GM23338 (cell line): ENCODE measurements at regions not wholly inside any gene's neighbourhood (a gene's known extent, or its start where the extent isn't known, plus 50 kb on each side); places are given as distances from the start of the nearest gene placed in this dataset.

Experiments
- ATAC-seq: fragments of 200-7000 bp; cut with Tn5 transposase; 3 replicates; pipeline ENCODE4 v1.9.1; 2020
- DNase-seq: peaks from one replicate; pipeline ENCODE4 v3.0.0-alpha.2; 2015; ENCODE audit warnings: low spot score
- H2AFZ ChIP-seq: fragments of 200-600 bp; sonication (generic); 2 replicates; pipeline ENCODE4 v1.8.0; 2016; ENCODE audit warnings: antibody characterized with exemption, mild to moderate bottlenecking, moderate library complexity
- H3F3A ChIP-seq: fragments of 200-600 bp; sonication (generic); replicated peaks from 2 replicates; pipeline ENCODE4 v1.8.0; 2017; ENCODE audit warnings: antibody characterized with exemption, mixed run types, low read depth
- H3K27ac ChIP-seq: fragments of 200-600 bp; sonication (generic); 2 replicates; pipeline ENCODE4 v1.6.1; 2016; ENCODE audit warnings: low read depth
- H3K27me3 ChIP-seq: fragments of 200-600 bp; sonication (generic); 2 replicates; pipeline ENCODE4 v1.8.0; 2016; ENCODE audit warnings: mild to moderate bottlenecking, mixed run types, moderate library complexity; ENCODE audit not compliant: insufficient read depth
- H3K36me3 ChIP-seq: fragments of 200-600 bp; sonication (generic); 2 replicates; pipeline ENCODE4 v1.8.0; 2016; ENCODE audit warnings: mild to moderate bottlenecking; ENCODE audit not compliant: insufficient read depth
- H3K4me1 ChIP-seq: fragments of 200-600 bp; sonication (generic); 2 replicates; pipeline ENCODE4 v1.8.0; 2016; ENCODE audit warnings: mild to moderate bottlenecking, moderate library complexity; ENCODE audit not compliant: insufficient read depth
- H3K4me2 ChIP-seq: fragments of 200-600 bp; sonication (generic); 2 replicates; pipeline ENCODE4 v1.7.1; 2017; ENCODE audit warnings: mixed run types
- H3K4me3 ChIP-seq: fragments of 200-600 bp; sonication (generic); 2 replicates; pipeline ENCODE4 v1.6.1; 2016; ENCODE audit warnings: mixed run types
- H3K79me2 ChIP-seq: fragments of 200-600 bp; sonication (generic); replicated peaks from 2 replicates; pipeline ENCODE4 v1.8.0; 2017; ENCODE audit warnings: mild to moderate bottlenecking; ENCODE audit not compliant: insufficient read depth
- H3K9me2 ChIP-seq: fragments of 200-600 bp; sonication (generic); 2 replicates; pipeline ENCODE4 v1.8.0; 2017; ENCODE audit not compliant: insufficient read depth
- H4K20me1 ChIP-seq: fragments of 200-600 bp; sonication (generic); replicated peaks from 2 replicates; pipeline ENCODE4 v1.8.0; 2017; ENCODE audit warnings: mild to moderate bottlenecking; ENCODE audit not compliant: insufficient read depth
- H3K27ac Mint-ChIP-seq: 2 replicates; pipeline ENCODE4 v1.8.0; 2020; ENCODE audit warnings: inconsistent platforms, mild to moderate bottlenecking, moderate library complexity, mixed read lengths
- H3K27me3 Mint-ChIP-seq: 3 replicates; pipeline ENCODE4 v1.8.0; 2022; ENCODE audit warnings: low read depth, mild to moderate bottlenecking, moderate library complexity, mixed read lengths, inconsistent platforms; ENCODE audit not compliant: insufficient read depth, poor library complexity
- H3K36me3 Mint-ChIP-seq: 3 replicates; pipeline ENCODE4 v1.8.0; 2021; ENCODE audit warnings: low read depth, mild to moderate bottlenecking, inconsistent platforms, moderate library complexity, mixed read lengths
- H3K4me1 Mint-ChIP-seq: 3 replicates; pipeline ENCODE4 v1.8.0; 2020; ENCODE audit warnings: mild to moderate bottlenecking, inconsistent platforms, mixed read lengths
- H3K4me3 Mint-ChIP-seq: 3 replicates; pipeline ENCODE4 v1.8.0; 2021; ENCODE audit warnings: moderate library complexity, mild to moderate bottlenecking, inconsistent platforms, mixed read lengths
- H3K9me3 Mint-ChIP-seq: 3 replicates; pipeline ENCODE4 v1.8.0; 2020; ENCODE audit warnings: moderate library complexity, mild to moderate bottlenecking, inconsistent platforms, mixed read lengths
- CREB1 ChIP-seq: fragments of 250-450 bp; sonication (Bioruptor Pico); IDR thresholded peaks from 2 replicates; pipeline ENCODE4 v1.5.0; 2020; ENCODE audit warnings: low read depth, mild to moderate bottlenecking, moderate library complexity
- CTCF ChIP-seq, 2 experiments: fragments of 200-600 bp in 1 of 2; sonication (generic) in 1 of 2; conservative IDR thresholded peaks; 2 replicates each; pipeline versions ENCODE4 v1.5.1 to v1.6.1; 2016 to 2017; ENCODE audit warnings: antibody characterized with exemption in 2 of 2, low read depth in 2 of 2, mild to moderate bottlenecking in 2 of 2, moderate library complexity in 1 of 2
- ETS1 ChIP-seq: IDR thresholded peaks from 2 replicates; pipeline ENCODE4 v1.6.1; 2016; ENCODE audit warnings: antibody characterized with exemption
- EZH2 ChIP-seq: fragments of 200-600 bp; sonication (generic); IDR thresholded peaks from one replicate; pipeline ENCODE4 v1.8.0; 2017; ENCODE audit warnings: antibody characterized with exemption, mild to moderate bottlenecking, low read depth; ENCODE audit not compliant: unreplicated experiment
- EZH2phosphoT487 ChIP-seq: fragments of 200-600 bp; sonication (generic); IDR thresholded peaks from one replicate; pipeline ENCODE4 v1.8.1; 2018; ENCODE audit warnings: antibody characterized with exemption; ENCODE audit not compliant: unreplicated experiment
- JUNB ChIP-seq: IDR thresholded peaks from one replicate; pipeline ENCODE4 v1.6.1; 2016; ENCODE audit warnings: antibody characterized with exemption; ENCODE audit not compliant: unreplicated experiment
- NANOG ChIP-seq: IDR thresholded peaks from 2 replicates; pipeline ENCODE4 v1.6.1; 2016; ENCODE audit warnings: antibody characterized with exemption, borderline replicate concordance
- POLR2AphosphoS5 ChIP-seq: IDR thresholded peaks from 2 replicates; pipeline ENCODE4 v1.6.1; 2016; ENCODE audit warnings: antibody characterized with exemption, low read depth
- REST ChIP-seq: IDR thresholded peaks from one replicate; pipeline ENCODE4 v1.6.1; 2018; ENCODE audit warnings: antibody characterized with exemption; ENCODE audit not compliant: unreplicated experiment
- STAT1 ChIP-seq: IDR thresholded peaks from one replicate; pipeline ENCODE4 v1.6.1; 2016; ENCODE audit warnings: antibody characterized with exemption; ENCODE audit not compliant: unreplicated experiment
- ZNF114 ChIP-seq: fragments of 250-450 bp; sonication (Bioruptor Pico); IDR thresholded peaks from 2 replicates; pipeline ENCODE4 v1.5.0; 2020; ENCODE audit warnings: mild to moderate bottlenecking, moderate library complexity
- ZNF331 ChIP-seq: fragments of 250-450 bp; sonication (Bioruptor Pico); IDR thresholded peaks from 2 replicates; pipeline ENCODE4 v1.5.0; 2020; ENCODE audit warnings: low read depth, mild to moderate bottlenecking, moderate library complexity

GRCh38 chr20:52305024-52305645 lies 113.6 kb upstream of the ZFP64 start:
- Mint-ChIP-seq H3K9me3 (no peaks in the 10 kb centered on the region; the same call in 2 of the 3 replicates), H3K27ac (no peak overlapping the region), H3K4me3 (no peak overlapping the region), H3K36me3 (no peaks in the 10 kb centered on the region), H3K4me1 (peaks cover 16% of the 10 kb centered on the region), H3K27me3 (peaks cover 5% of the 10 kb centered on the region)
- no peaks in the 10 kb centered on the region for H3F3A ChIP-seq
- no peak overlapping the region for H2AFZ ChIP-seq
- H3K4me3 ChIP-seq: no peak overlapping the region
- H4K20me1 ChIP-seq: no peaks in the 10 kb centered on the region
- no peaks in the 10 kb centered on the region for H3K79me2 ChIP-seq
- H3K27ac ChIP-seq: no peak overlapping the region
- no peak overlapping the region for H3K4me2 ChIP-seq
- TF ChIP-seq JUNB: no peak
- peaks cover 4% of the 10 kb centered on the region; the same call in 1 of the 2 replicates for H3K27me3 ChIP-seq
- no peaks in the 10 kb centered on the region for H3K36me3 ChIP-seq
- H3K4me1 ChIP-seq: peaks cover 14% of the 10 kb centered on the region
- no peaks in the 10 kb centered on the region for H3K9me2 ChIP-seq
- ATAC-seq: no peak
- no peak for DNase-seq

- no peak for ATAC-seq
- Histone ChIP-seq H3K27ac (no peak overlapping the region), H3K4me1 (no peaks in the 10 kb centered on the region), H2AFZ (no peak overlapping the region), H3K4me2 (no peak overlapping the region), H3K4me3 (no peak overlapping the region), H4K20me1 (no peaks in the 10 kb centered on the region), H3K36me3 (no peaks in the 10 kb centered on the region), H3K79me2 (no peaks in the 10 kb centered on the region), H3F3A (no peaks in the 10 kb centered on the region), H3K27me3 (no peaks in the 10 kb centered on the region), H3K9me2 (no peaks in the 10 kb centered on the region)
- Mint-ChIP-seq H3K27me3 (no peaks in the 10 kb centered on the region), H3K4me1 (peaks cover 4% of the 10 kb centered on the region; the same call in 2 of the 3 replicates), H3K36me3 (no peaks in the 10 kb centered on the region), H3K9me3 (no peaks in the 10 kb centered on the region; the same call in 2 of the 3 replicates), H3K4me3 (no peak overlapping the region), H3K27ac (no peak overlapping the region)
- DNase-seq: no peak
- TF ChIP-seq ZNF114 (CRISPR knock-in tag): no peak
- no peak for TF ChIP-seq ETS1
- TF ChIP-seq EZH2phosphoT487: no peak
- TF ChIP-seq NANOG: no peak
- no peak for TF ChIP-seq REST
- no peak for TF ChIP-seq ZNF331 (CRISPR knock-in tag)
- no peak for TF ChIP-seq EZH2
- no peak for TF ChIP-seq POLR2AphosphoS5
- TF ChIP-seq JUNB: no peak
- no peak for TF ChIP-seq CTCF (conservative IDR thresholded peaks at IDR 0.05; ENCODE audit: low read depth in 2 of 2)
- no peak for TF ChIP-seq STAT1
- no peak for TF ChIP-seq CREB1 (CRISPR knock-in tag)
Observed at GRCh38 chr20:52303281-52303950, 111.8 kb upstream of the ZFP64 start.
